Suprapubic skin (tissue), 3 donors: ENCODE measurements at regions not wholly inside any gene's neighbourhood (a gene's known extent, or its start where the extent isn't known, plus 50 kb on each side); places are given as distances from the start of the nearest gene placed in this dataset.

ENCODE experiments used
- EP300 ChIP-seq: sonication (generic); formaldehyde crosslinking; IDR thresholded peaks from one replicate; pipeline ENCODE4 v1.6.1; 2017; ENCODE audit warnings: antibody characterized with exemption
- POLR2A ChIP-seq, 2 donors: fragments of 450-650 bp; IDR thresholded peaks; one replicate each; pipeline ENCODE4 v1.6.1; 2017; ENCODE audit warnings: antibody characterized with exemption in 2 of 2, mild to moderate bottlenecking in 2 of 2, moderate library complexity in 2 of 2
- TF ChIP-seq, protein P1 (sequence below), 2 donors: fragments of 200-600 bp in 1 of 2; fragments of 450-650 bp in 1 of 2; sonication (generic) in 1 of 2; IDR thresholded peaks; one replicate each; pipeline ENCODE4 v1.5.1; 2016 to 2019; ENCODE audit warnings: antibody characterized with exemption in 2 of 2, mild to moderate bottlenecking in 1 of 2, moderate library complexity in 1 of 2

DNA sequence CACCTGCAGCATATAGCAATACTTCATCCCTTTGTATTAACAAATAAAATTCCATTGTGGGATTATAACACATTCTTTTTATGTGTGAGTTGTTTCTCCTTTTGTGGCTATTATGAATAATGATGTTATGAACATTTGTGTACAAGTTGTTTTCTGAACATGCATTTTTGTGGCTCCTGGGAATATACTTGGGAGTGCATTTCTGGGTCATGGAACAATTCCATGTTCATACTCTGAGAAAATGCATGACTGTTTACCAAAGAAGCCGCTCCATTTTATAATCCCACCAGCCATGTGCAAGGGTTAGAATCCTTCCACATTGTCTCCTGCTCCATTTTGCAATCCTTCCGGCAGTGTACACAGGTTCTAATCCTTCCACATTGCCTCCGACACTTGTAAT, 713.8 kb downstream of the TBC1D22A start:
- TF ChIP-seq, protein P1, sequence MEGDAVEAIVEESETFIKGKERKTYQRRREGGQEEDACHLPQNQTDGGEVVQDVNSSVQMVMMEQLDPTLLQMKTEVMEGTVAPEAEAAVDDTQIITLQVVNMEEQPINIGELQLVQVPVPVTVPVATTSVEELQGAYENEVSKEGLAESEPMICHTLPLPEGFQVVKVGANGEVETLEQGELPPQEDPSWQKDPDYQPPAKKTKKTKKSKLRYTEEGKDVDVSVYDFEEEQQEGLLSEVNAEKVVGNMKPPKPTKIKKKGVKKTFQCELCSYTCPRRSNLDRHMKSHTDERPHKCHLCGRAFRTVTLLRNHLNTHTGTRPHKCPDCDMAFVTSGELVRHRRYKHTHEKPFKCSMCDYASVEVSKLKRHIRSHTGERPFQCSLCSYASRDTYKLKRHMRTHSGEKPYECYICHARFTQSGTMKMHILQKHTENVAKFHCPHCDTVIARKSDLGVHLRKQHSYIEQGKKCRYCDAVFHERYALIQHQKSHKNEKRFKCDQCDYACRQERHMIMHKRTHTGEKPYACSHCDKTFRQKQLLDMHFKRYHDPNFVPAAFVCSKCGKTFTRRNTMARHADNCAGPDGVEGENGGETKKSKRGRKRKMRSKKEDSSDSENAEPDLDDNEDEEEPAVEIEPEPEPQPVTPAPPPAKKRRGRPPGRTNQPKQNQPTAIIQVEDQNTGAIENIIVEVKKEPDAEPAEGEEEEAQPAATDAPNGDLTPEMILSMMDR (IDR thresholded peaks at IDR 0.05), result no peak
- TF ChIP-seq EP300, result no peak
- TF ChIP-seq POLR2A (IDR thresholded peaks at IDR 0.05), result no peak
